UCSD-AML1 (cell line): ENCODE measurements at regions not wholly inside any gene's neighbourhood (a gene's known extent, or its start where the extent isn't known, plus 50 kb on each side); places are given as distances from the start of the nearest gene placed in this dataset.
"Not testable (repeated sequence)": the region's sequence is repeated elsewhere in the genome, so short reads cannot be mapped to it uniquely, and the experiment has no call there.

Source experiments
- DNase-seq: peaks from one replicate; lab custom pipeline; 2025; ENCODE audit not compliant: unreplicated experiment; lab: John Stamatoyannopoulos, UW

GRCh38 chr4:37771771-37772170, 54.7 kb upstream of the PGM2 start:
- DNase-seq, result no peak

- no peak for DNase-seq
These were observed 56.5 kb upstream of the PGM2 start for GRCh38 chr4:37770016-37770415.

GRCh38 chr4:37769391-37769989, 57.0 kb upstream of the PGM2 start:
- no peak for DNase-seq

GRCh38 chr4:37767546-37767945, 58.9 kb upstream of the PGM2 start:
- DNase-seq, result peak; percentile 31

- DNase-seq, result no peak
These were observed 59.5 kb upstream of the PGM2 start for GRCh38 chr4:37767019-37767418.

- no peak for DNase-seq
These were observed 60.7 kb upstream of the PGM2 start for GRCh38 chr4:37765741-37766140.

- no peak for DNase-seq
These were observed 62.7 kb upstream of the PGM2 start for GRCh38 chr4:37763831-37764230.

GRCh38 chr4:37762991-37763368, 63.5 kb upstream of the PGM2 start:
- no peak for DNase-seq

- no peak for DNase-seq
These were observed 64.0 kb upstream of the PGM2 start for GRCh38 chr4:37762294-37762990.

- no peak for DNase-seq
These were observed 65.6 kb upstream of the PGM2 start for GRCh38 chr4:37760840-37761239.

- no peak for DNase-seq
These were observed 66.7 kb upstream of the PGM2 start for GRCh38 chr4:37759833-37760232.

- DNase-seq, result no peak
These were observed 68.3 kb upstream of the PGM2 start for GRCh38 chr4:37758226-37758625.

- no peak for DNase-seq
These were observed 68.7 kb upstream of the PGM2 start for GRCh38 chr4:37757761-37758160.

- DNase-seq, result no peak
These were observed 69.4 kb upstream of the PGM2 start for GRCh38 chr4:37757121-37757520.

GRCh38 chr4:37754410-37755185, 68.4 kb upstream of the RELL1 start:
- peak; percentile 37 for DNase-seq

- DNase-seq, result no peak
These were observed 63.3 kb upstream of the RELL1 start for GRCh38 chr4:37749398-37749988.

- no peak for DNase-seq
These were observed 62.3 kb upstream of the RELL1 start for GRCh38 chr4:37748485-37748884.

GRCh38 chr4:37747772-37748330, 61.7 kb upstream of the RELL1 start:
- DNase-seq, result no peak

- not testable (repeated sequence) for DNase-seq
These were observed 60.7 kb upstream of the RELL1 start for GRCh38 chr4:37746852-37747251.

GRCh38 chr4:37745946-37746345, 59.8 kb upstream of the RELL1 start:
- no peak for DNase-seq

- DNase-seq, result no peak
These were observed 56.0 kb upstream of the RELL1 start for GRCh38 chr4:37742149-37742548.

- no peak for DNase-seq
These were observed 55.4 kb upstream of the RELL1 start for GRCh38 chr4:37741564-37741963.
